DOHH2 (cell line): ENCODE measurements at regions not wholly inside any gene's neighbourhood (a gene's known extent, or its start where the extent isn't known, plus 50 kb on each side); places are given as distances from the start of the nearest gene placed in this dataset.

ENCODE experiments used
- EZH2phosphoT487 ChIP-seq: fragments of 200-600 bp; sonication (generic); IDR thresholded peaks from 2 replicates; pipeline ENCODE4 v1.6.1; 2017; ENCODE audit warnings: borderline replicate concordance, mild to moderate bottlenecking, antibody characterized with exemption, low read length, moderate library complexity, mixed read lengths
- TF ChIP-seq, protein P1 (sequence below): fragments of 200-600 bp; sonication (generic); IDR thresholded peaks from one replicate; pipeline ENCODE4 v1.5.1; 2014; ENCODE audit warnings: antibody characterized with exemption, mild to moderate bottlenecking, low read depth, low read length; ENCODE audit not compliant: poor library complexity, severe bottlenecking

DNA sequence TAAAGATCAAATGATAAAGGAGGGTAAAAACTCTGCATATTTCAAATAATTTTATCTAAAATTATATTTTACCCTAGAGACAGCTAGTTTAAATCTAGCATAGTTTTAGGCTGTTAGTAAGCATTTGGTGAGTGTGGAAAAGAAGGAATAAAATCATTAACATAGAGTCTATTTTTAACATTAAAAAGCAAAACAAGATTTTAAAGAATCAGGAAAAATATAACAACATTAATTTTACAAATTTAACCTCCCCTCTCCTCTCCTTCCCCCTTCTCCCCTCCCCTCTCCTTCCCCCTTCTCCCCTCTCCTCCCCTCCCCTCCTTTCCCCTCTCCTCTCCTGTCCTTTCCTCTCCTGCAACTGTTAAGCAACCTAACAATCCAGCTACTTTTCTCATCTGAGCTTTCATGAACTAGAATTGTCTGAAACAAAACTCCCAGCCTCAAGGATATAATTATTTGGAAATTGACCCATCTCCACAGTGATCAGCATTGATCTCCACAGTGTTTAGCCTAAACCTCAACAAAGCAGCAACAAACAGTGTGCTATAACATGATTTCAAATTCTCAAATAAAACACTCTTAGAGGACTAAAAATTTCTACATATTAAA is 293.2 kb downstream of the PPP1R3A start:
- TF ChIP-seq, protein P1, sequence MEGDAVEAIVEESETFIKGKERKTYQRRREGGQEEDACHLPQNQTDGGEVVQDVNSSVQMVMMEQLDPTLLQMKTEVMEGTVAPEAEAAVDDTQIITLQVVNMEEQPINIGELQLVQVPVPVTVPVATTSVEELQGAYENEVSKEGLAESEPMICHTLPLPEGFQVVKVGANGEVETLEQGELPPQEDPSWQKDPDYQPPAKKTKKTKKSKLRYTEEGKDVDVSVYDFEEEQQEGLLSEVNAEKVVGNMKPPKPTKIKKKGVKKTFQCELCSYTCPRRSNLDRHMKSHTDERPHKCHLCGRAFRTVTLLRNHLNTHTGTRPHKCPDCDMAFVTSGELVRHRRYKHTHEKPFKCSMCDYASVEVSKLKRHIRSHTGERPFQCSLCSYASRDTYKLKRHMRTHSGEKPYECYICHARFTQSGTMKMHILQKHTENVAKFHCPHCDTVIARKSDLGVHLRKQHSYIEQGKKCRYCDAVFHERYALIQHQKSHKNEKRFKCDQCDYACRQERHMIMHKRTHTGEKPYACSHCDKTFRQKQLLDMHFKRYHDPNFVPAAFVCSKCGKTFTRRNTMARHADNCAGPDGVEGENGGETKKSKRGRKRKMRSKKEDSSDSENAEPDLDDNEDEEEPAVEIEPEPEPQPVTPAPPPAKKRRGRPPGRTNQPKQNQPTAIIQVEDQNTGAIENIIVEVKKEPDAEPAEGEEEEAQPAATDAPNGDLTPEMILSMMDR = no peak
- no peak for TF ChIP-seq EZH2phosphoT487
